ENCODE measurements at regions not wholly inside any gene's neighbourhood (a gene's known extent, or its start where the extent isn't known, plus 50 kb on each side); places are given as distances from the start of the nearest gene placed in this dataset.

DNA sequence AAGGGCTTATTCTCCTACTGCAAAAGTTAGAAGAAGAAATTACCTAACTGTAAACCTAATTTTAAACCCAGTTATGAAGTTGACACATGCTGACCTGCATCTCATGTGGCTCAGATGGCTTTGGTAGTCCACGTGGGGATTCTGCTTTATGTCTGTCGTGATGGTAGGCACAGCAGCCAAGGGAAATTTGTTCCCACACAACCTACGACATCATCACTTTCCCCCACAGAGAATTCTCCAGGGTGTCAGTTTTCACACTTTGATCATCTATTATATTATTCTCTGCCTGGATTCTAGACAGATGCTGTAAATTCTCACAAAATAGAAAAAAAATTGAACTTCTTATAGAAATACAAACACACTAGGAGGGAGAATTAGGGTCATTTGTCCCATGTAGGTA is 70.6 kb downstream of the PTHLH start:
- ChIA-PET POLR2A (no interaction called here), CTCF (ENCODE audit: low intra/inter-chr PET ratio, low total read pairs) (no interaction called here)

More for the DNA sequence above, 70.6 kb downstream of the PTHLH start:
- Histone ChIP-seq H3K9ac (ENCODE audit: insufficient read depth, low read depth, low read length) (no peak overlapping the region), H3K4me1 (ENCODE audit: insufficient read depth, low read length) (peaks cover 29% of the 10 kb centered on the region), H4K20me1 (ENCODE audit: insufficient read depth, low read length) (no peaks in the 10 kb centered on the region), H3K79me2 (ENCODE audit: insufficient read depth, low read length) (no peaks in the 10 kb centered on the region), H3K4me3 (replicated peaks in 1 of 3; ENCODE audit: insufficient read depth in 1 of 3, low read depth in 2 of 3, low read length in 3 of 3) (no peak overlapping the region), H3K4me2 (ENCODE audit: low read depth, low read length) (no peak overlapping the region), H3K27ac (ENCODE audit: extremely low read length, insufficient read depth, low read length) (no peak overlapping the region), H3K27me3 (ENCODE audit: control insufficient read depth in 1 of 2, insufficient read depth in 2 of 2, low read length in 2 of 2) (no peaks in the 10 kb centered on the region; a peak in 1 of 5 replicates), H2AFZ (ENCODE audit: low read length) (no peak overlapping the region), H3K9me3 (ENCODE audit: low read length) (0 out of 2 replicates have a peak, but pooled peaks cover 5% of the 10 kb centered on the region), H3K36me3 (replicated peaks in 1 of 2; ENCODE audit: control insufficient read depth in 1 of 2, insufficient read depth in 2 of 2, low read length in 2 of 2) (no peaks in the 10 kb centered on the region)
- intact Hi-C loops (cut with micrococcal nuclease; ENCODE audit: unreplicated experiment) (loop anchor here (10.0 kb wide), 1 partner anchor 57 kb away; no protein-coding TSS in a partner anchor), in situ Hi-C loops (cut with HindIII; ENCODE audit: extremely low pct_ligation_motif_present, low pct_unique_long_range_greater_than_20kb) (no loop called here)
- DNase-seq (ENCODE audit: low spot score) (no peak), FAIRE-seq (no peak), ATAC-seq (no peak)
- TF ChIP-seq ZNF747 (CRISPR knock-in tag; IDR thresholded peaks at IDR 0.05; ENCODE audit: borderline replicate concordance) (no peak), ZFX (CRISPR knock-in tag; IDR thresholded peaks at IDR 0.05; ENCODE audit: low read depth) (no peak), POLR2A (IDR thresholded peaks at IDR 0.05; ENCODE audit: insufficient read depth in 1 of 2, low read depth in 2 of 2, low read length in 2 of 2) (no peak), SP5 (CRISPR knock-in tag; IDR thresholded peaks at IDR 0.05; ENCODE audit: borderline replicate concordance, low read depth) (no peak), ZNF720 (CRISPR knock-in tag; IDR thresholded peaks at IDR 0.05) (no peak), HCFC1 (IDR thresholded peaks at IDR 0.05; ENCODE audit: low read depth, low read length) (no peak), ZZZ3 (CRISPR knock-in tag; IDR thresholded peaks at IDR 0.05; ENCODE audit: borderline replicate concordance) (no peak)
- TF ChIP-seq, protein P1, sequence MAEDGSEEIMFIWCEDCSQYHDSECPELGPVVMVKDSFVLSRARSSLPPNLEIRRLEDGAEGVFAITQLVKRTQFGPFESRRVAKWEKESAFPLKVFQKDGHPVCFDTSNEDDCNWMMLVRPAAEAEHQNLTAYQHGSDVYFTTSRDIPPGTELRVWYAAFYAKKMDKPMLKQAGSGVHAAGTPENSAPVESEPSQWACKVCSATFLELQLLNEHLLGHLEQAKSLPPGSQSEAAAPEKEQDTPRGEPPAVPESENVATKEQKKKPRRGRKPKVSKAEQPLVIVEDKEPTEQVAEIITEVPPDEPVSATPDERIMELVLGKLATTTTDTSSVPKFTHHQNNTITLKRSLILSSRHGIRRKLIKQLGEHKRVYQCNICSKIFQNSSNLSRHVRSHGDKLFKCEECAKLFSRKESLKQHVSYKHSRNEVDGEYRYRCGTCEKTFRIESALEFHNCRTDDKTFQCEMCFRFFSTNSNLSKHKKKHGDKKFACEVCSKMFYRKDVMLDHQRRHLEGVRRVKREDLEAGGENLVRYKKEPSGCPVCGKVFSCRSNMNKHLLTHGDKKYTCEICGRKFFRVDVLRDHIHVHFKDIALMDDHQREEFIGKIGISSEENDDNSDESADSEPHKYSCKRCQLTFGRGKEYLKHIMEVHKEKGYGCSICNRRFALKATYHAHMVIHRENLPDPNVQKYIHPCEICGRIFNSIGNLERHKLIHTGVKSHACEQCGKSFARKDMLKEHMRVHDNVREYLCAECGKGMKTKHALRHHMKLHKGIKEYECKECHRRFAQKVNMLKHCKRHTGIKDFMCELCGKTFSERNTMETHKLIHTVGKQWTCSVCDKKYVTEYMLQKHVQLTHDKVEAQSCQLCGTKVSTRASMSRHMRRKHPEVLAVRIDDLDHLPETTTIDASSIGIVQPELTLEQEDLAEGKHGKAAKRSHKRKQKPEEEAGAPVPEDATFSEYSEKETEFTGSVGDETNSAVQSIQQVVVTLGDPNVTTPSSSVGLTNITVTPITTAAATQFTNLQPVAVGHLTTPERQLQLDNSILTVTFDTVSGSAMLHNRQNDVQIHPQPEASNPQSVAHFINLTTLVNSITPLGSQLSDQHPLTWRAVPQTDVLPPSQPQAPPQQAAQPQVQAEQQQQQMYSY (CRISPR knock-in tag; IDR thresholded peaks at IDR 0.05), result no peak
- 21% methylated on average over 3 of the region's 3 CpGs for WGBS (ENCODE audit: low lambda C conversion rate)
- no TSS peak for BruUV-seq (replicated peaks)

All from HepG2 (cell line).